ENCODE measurements at regions not wholly inside any gene's neighbourhood (a gene's known extent, or its start where the extent isn't known, plus 50 kb on each side); places are given as distances from the start of the nearest gene placed in this dataset.

GRCh38 chr5:57955511-57955910, 472.9 kb upstream of the ACTBL2 start:
- Mint-ChIP-seq H3K27ac (no peak overlapping the region), H3K4me1 (ENCODE audit: low read depth) (no peaks in the 10 kb centered on the region), H3K36me3 (no peaks in the 10 kb centered on the region), H3K4me3 (no peak overlapping the region), H3K9me3 (ENCODE audit: low read depth) (peaks cover under 1% of the 10 kb centered on the region), H3K27me3 (peaks cover 6% of the 10 kb centered on the region)

- no peak overlapping the region for H3K27ac Mint-ChIP-seq
- no peaks in the 10 kb centered on the region for H3K36me3 Mint-ChIP-seq
- peaks cover 8% of the 10 kb centered on the region for H3K27me3 Mint-ChIP-seq
- no peak overlapping the region for H3K4me3 Mint-ChIP-seq
- no peaks in the 10 kb centered on the region for H3K9me3 Mint-ChIP-seq (ENCODE audit: low read depth)
- no peaks in the 10 kb centered on the region for H3K4me1 Mint-ChIP-seq (ENCODE audit: low read depth)
Observed at GRCh38 chr5:57953792-57954191, 471.2 kb upstream of the ACTBL2 start.

- Mint-ChIP-seq H3K4me3 (no peak overlapping the region), H3K27ac (no peak overlapping the region), H3K9me3 (ENCODE audit: low read depth) (no peaks in the 10 kb centered on the region), H3K27me3 (peaks cover 4% of the 10 kb centered on the region), H3K4me1 (ENCODE audit: low read depth) (no peaks in the 10 kb centered on the region), H3K36me3 (no peaks in the 10 kb centered on the region)
Observed at GRCh38 chr5:57950616-57951228, 468.1 kb upstream of the ACTBL2 start.

DNA sequence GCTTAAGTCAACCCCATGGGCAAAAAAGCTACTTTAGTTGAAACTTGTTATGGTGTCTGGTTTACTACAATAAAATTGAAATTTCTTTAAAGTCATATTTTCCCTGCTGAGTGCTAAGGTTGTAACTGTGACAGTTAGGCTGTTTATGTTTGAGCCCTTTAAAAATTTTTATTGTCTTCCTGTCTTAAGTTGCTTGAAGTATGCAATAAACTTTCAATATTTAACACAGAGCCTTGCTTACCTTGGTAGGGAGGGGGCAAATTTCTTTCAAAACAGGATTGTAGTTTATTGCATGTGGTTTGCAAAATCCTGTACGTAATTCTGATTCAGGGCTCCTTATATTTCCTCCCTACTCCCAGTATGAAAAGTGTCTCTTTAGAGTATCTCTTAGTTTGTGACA, 465.5 kb upstream of the ACTBL2 start:
- H3K27ac Mint-ChIP-seq: no peak overlapping the region
- no peaks in the 10 kb centered on the region for H3K9me3 Mint-ChIP-seq (ENCODE audit: low read depth)
- H3K27me3 Mint-ChIP-seq: peaks cover 4% of the 10 kb centered on the region
- no peaks in the 10 kb centered on the region for H3K4me1 Mint-ChIP-seq (ENCODE audit: low read depth)
- H3K36me3 Mint-ChIP-seq: no peaks in the 10 kb centered on the region
- no peak overlapping the region for H3K4me3 Mint-ChIP-seq

- H3K4me3 Mint-ChIP-seq: no peak overlapping the region
- H3K9me3 Mint-ChIP-seq (ENCODE audit: low read depth): no peaks in the 10 kb centered on the region
- H3K27ac Mint-ChIP-seq: no peak overlapping the region
- no peaks in the 10 kb centered on the region for H3K4me1 Mint-ChIP-seq (ENCODE audit: low read depth)
- H3K27me3 Mint-ChIP-seq: peaks cover 4% of the 10 kb centered on the region
- H3K36me3 Mint-ChIP-seq: no peaks in the 10 kb centered on the region
Observed at GRCh38 chr5:57947181-57947580, 464.6 kb upstream of the ACTBL2 start.

DNA sequence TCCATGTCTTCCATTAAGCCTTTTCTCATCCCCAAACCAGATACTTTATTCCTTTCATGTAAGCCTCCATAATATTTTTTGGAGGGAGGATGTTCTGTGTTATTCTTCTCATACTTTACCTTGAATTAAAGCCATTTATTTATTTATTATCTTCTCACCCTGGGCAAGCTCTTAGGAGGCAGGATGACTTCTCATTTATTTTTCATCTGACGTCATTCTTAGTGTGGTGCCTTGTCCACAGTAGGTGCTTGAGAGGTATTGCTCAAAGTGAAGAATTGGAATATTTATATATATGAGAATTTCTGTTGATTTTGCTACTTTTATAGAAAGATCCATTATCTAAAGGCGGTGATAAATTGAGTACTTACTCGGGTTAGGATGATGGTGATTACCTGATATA, 458.3 kb upstream of the ACTBL2 start:
- H3K27me3 Mint-ChIP-seq: peaks cover 5% of the 10 kb centered on the region
- no peaks in the 10 kb centered on the region for H3K4me1 Mint-ChIP-seq (ENCODE audit: low read depth)
- peaks cover 4% of the 10 kb centered on the region for H3K9me3 Mint-ChIP-seq (ENCODE audit: low read depth)
- no peak overlapping the region for H3K4me3 Mint-ChIP-seq
- no peak overlapping the region for H3K27ac Mint-ChIP-seq
- H3K36me3 Mint-ChIP-seq: peaks cover 2% of the 10 kb centered on the region

- Mint-ChIP-seq H3K4me1 (ENCODE audit: low read depth) (no peaks in the 10 kb centered on the region), H3K27me3 (peaks cover 5% of the 10 kb centered on the region)
Observed at GRCh38 chr5:57940236-57940635, 457.6 kb upstream of the ACTBL2 start.

GRCh38 chr5:57939771-57940170, 457.2 kb upstream of the ACTBL2 start:
- H3K27me3 Mint-ChIP-seq: peaks cover 5% of the 10 kb centered on the region
- no peaks in the 10 kb centered on the region for H3K4me1 Mint-ChIP-seq (ENCODE audit: low read depth)
- H3K9me3 Mint-ChIP-seq (ENCODE audit: low read depth): peaks cover 4% of the 10 kb centered on the region
- peaks cover 2% of the 10 kb centered on the region for H3K36me3 Mint-ChIP-seq
- no peak overlapping the region for H3K27ac Mint-ChIP-seq
- no peak overlapping the region for H3K4me3 Mint-ChIP-seq

More at GRCh38 chr5:57940236-57940635, 457.6 kb upstream of the ACTBL2 start:
- Mint-ChIP-seq H3K27ac (no peak overlapping the region), H3K4me3 (no peak overlapping the region), H3K9me3 (ENCODE audit: low read depth) (peaks cover 4% of the 10 kb centered on the region), H3K36me3 (peaks cover 2% of the 10 kb centered on the region)

DNA sequence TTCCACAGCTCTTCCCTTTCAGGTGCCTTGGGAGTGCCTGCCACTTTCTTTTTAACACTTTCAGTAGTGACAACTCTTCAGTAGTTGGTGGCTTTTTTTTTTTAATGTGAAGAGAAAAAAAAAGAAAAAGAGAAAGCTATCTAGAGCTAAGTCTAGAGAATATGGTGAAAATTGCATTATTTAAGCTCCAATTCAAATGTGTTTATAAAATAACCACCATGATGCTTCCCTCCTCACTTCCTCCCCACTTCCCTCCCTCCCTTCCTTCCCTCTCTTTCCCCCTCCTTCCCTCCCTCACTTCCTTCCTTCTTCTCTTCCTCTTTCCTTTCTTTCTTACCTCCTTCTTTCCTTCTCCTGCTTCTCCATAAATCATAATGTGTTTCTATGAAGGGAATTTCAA, 456.7 kb upstream of the ACTBL2 start:
- Mint-ChIP-seq H3K36me3 (peaks cover 2% of the 10 kb centered on the region), H3K4me1 (ENCODE audit: low read depth) (no peaks in the 10 kb centered on the region), H3K9me3 (ENCODE audit: low read depth) (peaks cover 4% of the 10 kb centered on the region), H3K27me3 (peaks cover 5% of the 10 kb centered on the region), H3K27ac (no peak overlapping the region), H3K4me3 (no peak overlapping the region)

DNA sequence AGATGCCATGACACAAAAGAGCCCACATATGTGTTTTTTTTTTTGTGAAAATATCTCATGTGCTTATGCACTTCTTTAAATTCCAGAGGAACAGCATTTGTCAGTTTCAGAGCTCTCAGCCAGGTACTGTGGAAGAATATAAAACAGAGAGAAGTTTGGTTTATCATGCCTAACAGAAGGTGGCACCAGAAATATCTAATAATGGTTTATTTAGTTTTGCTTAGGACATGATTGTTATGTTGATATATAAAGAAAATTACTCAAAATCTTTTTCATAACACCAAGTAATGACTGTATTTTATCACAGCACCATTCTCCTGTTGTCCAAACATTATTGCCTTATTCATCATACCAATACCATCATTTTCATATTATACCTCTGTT, 455.6 kb upstream of the ACTBL2 start:
- H3K27ac Mint-ChIP-seq: no peak overlapping the region
- no peak overlapping the region for H3K4me3 Mint-ChIP-seq
- H3K4me1 Mint-ChIP-seq (ENCODE audit: low read depth): no peaks in the 10 kb centered on the region
- H3K36me3 Mint-ChIP-seq: peaks cover 2% of the 10 kb centered on the region
- peaks cover 4% of the 10 kb centered on the region for H3K9me3 Mint-ChIP-seq (ENCODE audit: low read depth)
- H3K27me3 Mint-ChIP-seq: peaks cover 5% of the 10 kb centered on the region

- H3K27me3 Mint-ChIP-seq: peaks cover 5% of the 10 kb centered on the region
- no peak overlapping the region for H3K4me3 Mint-ChIP-seq
- H3K9me3 Mint-ChIP-seq (ENCODE audit: low read depth): peaks cover 4% of the 10 kb centered on the region
- H3K36me3 Mint-ChIP-seq: peaks cover 2% of the 10 kb centered on the region
- no peaks in the 10 kb centered on the region for H3K4me1 Mint-ChIP-seq (ENCODE audit: low read depth)
- no peak overlapping the region for H3K27ac Mint-ChIP-seq
Observed at GRCh38 chr5:57937501-57938173, 455.0 kb upstream of the ACTBL2 start.

GRCh38 chr5:57937025-57937424, 454.4 kb upstream of the ACTBL2 start:
- H3K36me3 Mint-ChIP-seq: peaks cover 2% of the 10 kb centered on the region
- no peak overlapping the region for H3K4me3 Mint-ChIP-seq
- no peak overlapping the region for H3K27ac Mint-ChIP-seq
- H3K4me1 Mint-ChIP-seq (ENCODE audit: low read depth): no peaks in the 10 kb centered on the region
- H3K9me3 Mint-ChIP-seq (ENCODE audit: low read depth): peaks cover 4% of the 10 kb centered on the region
- peaks cover 7% of the 10 kb centered on the region for H3K27me3 Mint-ChIP-seq

- peaks cover 2% of the 10 kb centered on the region for H3K27me3 Mint-ChIP-seq
- no peak overlapping the region for H3K4me3 Mint-ChIP-seq
- no peak overlapping the region for H3K27ac Mint-ChIP-seq
- H3K4me1 Mint-ChIP-seq (ENCODE audit: low read depth): no peaks in the 10 kb centered on the region
- H3K36me3 Mint-ChIP-seq: no peaks in the 10 kb centered on the region
- H3K9me3 Mint-ChIP-seq (ENCODE audit: low read depth): no peaks in the 10 kb centered on the region
Observed at GRCh38 chr5:57932761-57933160, 450.1 kb upstream of the ACTBL2 start.

DNA sequence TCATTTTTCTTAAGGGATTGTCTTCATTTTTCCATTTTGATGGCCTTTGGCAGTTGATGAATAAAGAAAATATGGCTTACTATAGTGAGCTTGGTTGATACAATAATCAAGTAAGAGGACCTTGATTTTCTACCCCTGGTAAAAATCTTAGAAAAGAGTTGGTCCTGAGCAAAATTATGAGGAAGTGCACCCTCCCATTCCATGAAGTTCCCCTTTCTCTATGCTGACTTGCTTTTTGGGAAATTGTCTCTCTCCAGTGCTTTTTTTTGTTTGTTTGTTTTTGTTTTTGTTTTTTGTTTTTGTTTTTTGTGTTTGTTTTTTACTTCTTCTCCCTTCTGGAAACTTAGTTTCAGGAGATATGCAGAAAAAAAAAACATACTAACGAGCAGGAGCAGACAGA, 449.2 kb upstream of the ACTBL2 start:
- H3K4me3 Mint-ChIP-seq: no peak overlapping the region
- H3K27ac Mint-ChIP-seq: no peak overlapping the region
- H3K36me3 Mint-ChIP-seq: no peaks in the 10 kb centered on the region
- peaks cover 2% of the 10 kb centered on the region for H3K27me3 Mint-ChIP-seq
- no peaks in the 10 kb centered on the region for H3K9me3 Mint-ChIP-seq (ENCODE audit: low read depth)
- no peaks in the 10 kb centered on the region for H3K4me1 Mint-ChIP-seq (ENCODE audit: low read depth)

DNA sequence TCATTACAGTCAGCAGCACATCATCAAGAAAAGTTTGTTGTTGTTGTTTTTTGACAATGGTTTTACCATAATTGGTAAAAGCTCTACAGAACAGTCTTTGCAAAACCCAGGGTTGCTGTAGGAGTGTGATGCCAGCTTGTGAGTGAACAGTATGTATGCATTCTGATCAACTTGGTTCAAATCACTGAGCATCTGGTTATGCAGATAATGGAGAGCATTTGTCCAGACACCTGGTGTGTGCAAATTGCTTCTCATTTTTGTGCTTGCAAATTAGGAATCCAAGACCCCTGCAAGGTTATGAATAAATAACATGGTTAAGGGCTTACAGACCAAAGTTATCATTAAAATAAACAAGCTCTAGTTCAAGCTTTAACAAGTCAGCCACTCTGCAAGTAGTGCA, 448.7 kb upstream of the ACTBL2 start:
- Mint-ChIP-seq H3K4me3 (no peak overlapping the region), H3K4me1 (ENCODE audit: low read depth) (no peaks in the 10 kb centered on the region), H3K9me3 (ENCODE audit: low read depth) (no peaks in the 10 kb centered on the region), H3K36me3 (no peaks in the 10 kb centered on the region), H3K27ac (no peak overlapping the region), H3K27me3 (peaks cover 2% of the 10 kb centered on the region)

GRCh38 chr5:57929271-57929670, 446.7 kb upstream of the ACTBL2 start:
- Mint-ChIP-seq H3K36me3 (no peaks in the 10 kb centered on the region), H3K27ac (no peak overlapping the region), H3K9me3 (ENCODE audit: low read depth) (no peaks in the 10 kb centered on the region), H3K27me3 (peaks cover 4% of the 10 kb centered on the region), H3K4me1 (ENCODE audit: low read depth) (no peaks in the 10 kb centered on the region), H3K4me3 (no peak overlapping the region)
